Aorta (tissue), 5 donors: ENCODE measurements at regions not wholly inside any gene's neighbourhood (a gene's known extent, or its start where the extent isn't known, plus 50 kb on each side); places are given as distances from the start of the nearest gene placed in this dataset.
"Not testable (repeated sequence)": the region's sequence is repeated elsewhere in the genome, so short reads cannot be mapped to it uniquely, and the experiment has no call there.

Experiments
- ATAC-seq: fragments of 200-7000 bp; cut with Tn5 transposase; one replicate; pipeline ENCODE4 v1.9.1; 2022; ENCODE audit warnings: moderate library complexity; ENCODE audit not compliant: low FRiP score
- DNase-seq, 2 donors: peaks; one replicate each; pipeline ENCODE4 v3.0.0-alpha.2; 2020
- H3K27ac ChIP-seq, 2 donors: one replicate each; pipeline ENCODE4 v1.5.1; 2013; ENCODE audit warnings: low read length in 2 of 2, mild to moderate bottlenecking in 2 of 2, moderate library complexity in 2 of 2, control low read depth in 1 of 2, inconsistent platforms in 1 of 2, low read depth in 1 of 2
- H3K27me3 ChIP-seq, 2 donors: one replicate each; pipeline ENCODE4 v1.6.1; 2013; ENCODE audit warnings: control low read depth in 1 of 2, low read length in 1 of 2, mild to moderate bottlenecking in 1 of 2, moderate library complexity in 1 of 2; ENCODE audit not compliant: insufficient read depth in 2 of 2, control insufficient read depth in 1 of 2
- H3K36me3 ChIP-seq, 2 donors: one replicate each; pipeline ENCODE4 v1.6.1; 2013; ENCODE audit warnings: control low read depth in 1 of 2, low read length in 1 of 2, mild to moderate bottlenecking in 1 of 2; ENCODE audit not compliant: insufficient read depth in 2 of 2, control insufficient read depth in 1 of 2
- H3K4me1 ChIP-seq, 2 donors: one replicate each; pipeline ENCODE4 v1.6.1; 2013; ENCODE audit warnings: low read length in 2 of 2, control low read depth in 1 of 2, mild to moderate bottlenecking in 1 of 2, moderate library complexity in 1 of 2; ENCODE audit not compliant: insufficient read depth in 2 of 2, control insufficient read depth in 1 of 2
- H3K4me3 ChIP-seq, 2 donors: one replicate each; pipeline ENCODE4 v1.5.1; 2013; ENCODE audit warnings: low read length in 2 of 2, control low read depth in 1 of 2, mild to moderate bottlenecking in 1 of 2
- H3K9me3 ChIP-seq: one replicate; pipeline ENCODE4 v1.6.1; 2013; ENCODE audit warnings: mild to moderate bottlenecking, low read length; ENCODE audit not compliant: control insufficient read depth
- WGBS, 2 donors: extraction: QIAGEN DNeasy Blood & Tissue Kit; methylation state at CpG; one replicate each; pipeline ENCODE4 v1.1.7; 2013; 5-methylcytosine and 5-hydroxymethylcytosine counted together
- intact Hi-C, 2 donors: fragments of 100-400 bp; cut with DNase I; formaldehyde crosslinking; loops; one replicate each; pipeline versions ENCODE4 v1.14.2 to v1.15.0; 2022
- donor health status: healthy with polysubstance abuse.
- donor health status: Bipolar disorder and iron deficiency.
- donor health status: DM: no; HTN: no; CAD: no.
- donor health status: DM: no; HTN: no; CAD: no.
- donor health status: DM: yes; HTN: yes; CAD: no.

GRCh38 chr1:93768380-93768863 is 86.8 kb upstream of the BCAR3 start:
- Histone ChIP-seq H3K27ac (no peak overlapping the region), H3K4me3 (no peak overlapping the region), H3K36me3 (no peaks in the 10 kb centered on the region), H3K9me3 (no peaks in the 10 kb centered on the region), H3K4me1 (no peaks in the 10 kb centered on the region), H3K27me3 (no peaks in the 10 kb centered on the region)
- 33 to 43% methylated on average over 6 of the region's 6 CpGs for WGBS, 2 donors
- intact Hi-C loops, result no loop called here
- peak; percentile 8 for ATAC-seq
- no peak for DNase-seq

GRCh38 chr1:93766451-93766850 is 84.8 kb upstream of the BCAR3 start:
- no peaks in the 10 kb centered on the region for H3K27me3 ChIP-seq
- DNase-seq (no peak), ATAC-seq (no peak)
- no peak overlapping the region for H3K4me3 ChIP-seq
- intact Hi-C loops, result no loop called here
- 92 to 95% methylated on average over 7 of the region's 7 CpGs for WGBS, 2 donors
- H3K9me3 ChIP-seq, result no peaks in the 10 kb centered on the region
- H3K4me1 ChIP-seq, result no peaks in the 10 kb centered on the region
- H3K36me3 ChIP-seq, result no peaks in the 10 kb centered on the region
- no peak overlapping the region for H3K27ac ChIP-seq

DNA sequence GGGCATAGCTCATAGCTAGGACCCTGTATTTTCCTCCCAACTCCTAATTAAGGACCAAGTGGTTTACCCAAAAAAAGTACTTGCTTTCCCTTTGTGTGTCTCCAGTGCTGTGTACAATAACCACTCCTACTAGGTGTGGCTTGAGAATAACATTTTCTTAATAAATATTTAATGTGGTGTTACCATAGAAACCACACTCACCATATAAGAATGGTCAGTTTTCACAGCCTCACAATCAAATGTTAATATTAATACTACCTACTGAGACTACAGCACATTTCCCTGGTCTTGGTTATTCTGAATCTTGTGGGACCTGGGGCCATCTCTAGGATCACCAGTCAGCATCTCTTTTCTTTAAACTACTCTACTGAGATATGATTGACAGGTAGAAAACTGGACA is 83.5 kb upstream of the BCAR3 start:
- DNase-seq (no peak), ATAC-seq (no peak)
- no peaks in the 10 kb centered on the region for H3K4me1 ChIP-seq
- intact Hi-C loops, result no loop called here
- no peak overlapping the region for H3K27ac ChIP-seq
- no peaks in the 10 kb centered on the region for H3K36me3 ChIP-seq
- no peaks in the 10 kb centered on the region for H3K9me3 ChIP-seq
- no peaks in the 10 kb centered on the region for H3K27me3 ChIP-seq
- H3K4me3 ChIP-seq, result no peak overlapping the region

DNA sequence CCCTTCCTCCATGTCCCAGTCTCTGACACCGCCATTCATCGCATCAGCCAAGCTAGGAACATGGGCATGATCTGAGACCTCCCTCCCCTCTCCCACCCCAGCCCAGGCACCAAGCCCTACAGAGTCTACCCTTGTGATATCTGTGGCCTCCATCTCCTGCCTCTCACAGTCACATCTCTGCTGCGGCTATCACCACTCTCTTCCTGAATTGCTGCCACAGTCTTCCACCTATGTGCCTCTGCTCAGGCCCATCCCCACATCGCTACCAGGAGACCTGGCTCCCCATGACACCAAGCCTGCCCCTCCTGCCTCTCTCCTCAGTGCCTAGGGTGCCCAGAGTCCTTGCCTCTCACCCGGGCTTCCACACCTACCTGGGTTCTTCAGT is 82.7 kb upstream of the BCAR3 start:
- Histone ChIP-seq H3K36me3 (no peaks in the 10 kb centered on the region), H3K27me3 (no peaks in the 10 kb centered on the region), H3K9me3 (no peaks in the 10 kb centered on the region), H3K27ac (no peak overlapping the region), H3K4me3 (no peak overlapping the region), H3K4me1 (no peaks in the 10 kb centered on the region)
- DNase-seq (no peak), ATAC-seq (no peak)
- intact Hi-C loops, result no loop called here
- WGBS, 2 donors, result 93 to 98% methylated on average over 5 of the region's 5 CpGs

DNA sequence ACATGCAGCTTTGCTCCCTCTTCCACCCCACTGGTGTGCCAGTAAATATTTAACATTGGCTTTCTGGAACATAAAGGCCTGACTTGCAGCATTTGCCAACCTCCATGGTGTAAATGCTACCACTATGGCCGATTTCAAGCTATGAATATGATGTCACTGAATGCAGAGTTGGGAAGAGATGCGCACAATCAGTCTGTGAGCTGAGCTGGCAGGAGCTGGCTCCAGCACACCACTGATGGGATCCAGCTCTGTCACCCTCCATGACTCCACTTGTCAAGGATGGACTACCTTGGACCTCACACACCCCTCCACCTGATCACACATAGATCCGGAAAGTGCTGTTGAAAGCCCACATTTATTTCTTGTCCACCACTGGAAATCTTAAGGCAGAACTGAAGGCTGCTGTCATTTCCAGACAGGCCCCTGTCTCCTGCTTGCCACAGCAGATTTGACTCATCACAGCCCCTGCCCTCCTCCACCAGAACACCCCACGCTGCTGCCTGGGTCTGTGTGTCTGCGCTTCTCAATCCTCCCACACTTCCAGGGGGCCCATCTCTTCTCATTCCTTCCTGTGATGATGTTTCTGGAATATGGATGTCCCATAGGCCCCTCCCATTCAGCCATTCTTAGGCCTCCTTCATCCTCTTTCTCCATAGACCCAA is 82.2 kb upstream of the BCAR3 start:
- H3K27me3 ChIP-seq, result no peaks in the 10 kb centered on the region
- DNase-seq, result no peak
- 95 to 98% methylated on average over 5 of the region's 5 CpGs for WGBS, 2 donors
- ATAC-seq, result no peak
- H3K36me3 ChIP-seq, result no peaks in the 10 kb centered on the region
- intact Hi-C loops, result no loop called here
- no peaks in the 10 kb centered on the region for H3K9me3 ChIP-seq
- no peak overlapping the region for H3K27ac ChIP-seq
- no peak overlapping the region for H3K4me3 ChIP-seq
- H3K4me1 ChIP-seq, result no peaks in the 10 kb centered on the region

- no peaks in the 10 kb centered on the region for H3K36me3 ChIP-seq
- ATAC-seq (peak; percentile 44), DNase-seq (no peak)
- no peaks in the 10 kb centered on the region for H3K9me3 ChIP-seq
- intact Hi-C loops, result no loop called here
- H3K27ac ChIP-seq, result no peak overlapping the region
- no peak overlapping the region for H3K4me3 ChIP-seq
- WGBS, 2 donors, result 73 to 79% methylated on average over 7 of the region's 7 CpGs
- no peaks in the 10 kb centered on the region for H3K4me1 ChIP-seq
- H3K27me3 ChIP-seq, result no peaks in the 10 kb centered on the region
Observed at GRCh38 chr1:93758842-93759515, 77.3 kb upstream of the BCAR3 start.

- intact Hi-C loops, result no loop called here
- Histone ChIP-seq H3K4me1 (no peaks in the 10 kb centered on the region), H3K4me3 (no peak overlapping the region), H3K27ac (no peak overlapping the region), H3K27me3 (no peaks in the 10 kb centered on the region), H3K9me3 (no peaks in the 10 kb centered on the region), H3K36me3 (no peaks in the 10 kb centered on the region)
- DNase-seq (no peak), ATAC-seq (no peak)
- WGBS, 2 donors, result 96 to 98% methylated on average over 8 of the region's 8 CpGs
Observed at GRCh38 chr1:93757256-93758036, 75.8 kb upstream of the BCAR3 start.

DNA sequence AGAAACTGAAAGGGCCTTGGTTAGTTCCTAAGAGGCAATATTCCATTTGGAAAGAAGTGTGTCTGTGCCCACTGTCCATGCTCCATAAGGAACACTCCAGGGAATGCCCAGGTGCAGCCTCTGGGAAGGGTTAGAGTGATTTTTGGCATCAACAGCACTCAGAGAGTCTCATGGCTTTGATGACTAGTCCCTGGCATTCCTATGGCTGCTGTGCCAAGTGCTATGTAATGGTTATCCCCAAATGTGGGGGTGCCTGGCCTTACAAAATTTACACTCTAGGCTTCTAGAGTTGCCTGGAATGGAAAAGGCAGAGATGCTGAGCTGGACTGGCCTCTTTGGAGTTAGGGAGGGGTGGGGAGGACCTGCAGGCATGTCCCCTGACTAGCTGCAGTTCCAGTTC is 75.0 kb upstream of the BCAR3 start:
- DNase-seq, result no peak
- Histone ChIP-seq H3K36me3 (no peaks in the 10 kb centered on the region), H3K4me1 (no peaks in the 10 kb centered on the region), H3K4me3 (no peak overlapping the region), H3K9me3 (no peaks in the 10 kb centered on the region), H3K27ac (no peak overlapping the region), H3K27me3 (no peaks in the 10 kb centered on the region)
- intact Hi-C loops, result no loop called here
- ATAC-seq, result no peak

DNA sequence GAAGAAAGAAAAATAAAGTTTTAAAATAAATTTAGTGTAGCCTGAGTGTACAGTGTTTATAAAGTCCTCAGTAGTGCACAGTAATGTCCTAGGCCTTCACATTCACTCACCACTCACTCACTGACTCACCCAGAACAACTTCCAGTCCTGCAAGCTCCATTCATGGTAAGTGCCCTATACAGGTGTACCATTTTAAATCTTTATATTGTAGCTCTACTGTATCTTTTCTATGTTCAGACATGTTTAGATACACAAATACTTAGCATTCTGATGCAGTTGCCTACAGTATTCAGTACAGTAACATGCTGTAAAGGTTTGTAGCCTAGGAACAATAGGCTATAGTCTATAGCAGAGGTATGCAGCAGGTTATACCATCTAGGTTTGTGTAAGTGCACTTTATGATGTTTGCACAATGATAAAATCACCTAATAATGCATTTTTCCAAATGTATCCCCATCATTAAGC is 73.6 kb upstream of the BCAR3 start:
- H3K4me1 ChIP-seq, H3K36me3 ChIP-seq, intact Hi-C loops, DNase-seq, H3K27ac ChIP-seq, ATAC-seq, H3K27me3 ChIP-seq, H3K9me3 ChIP-seq, H3K4me3 ChIP-seq: not testable (repeated sequence)
